ENCODE measurements at regions not wholly inside any gene's neighbourhood (a gene's known extent, or its start where the extent isn't known, plus 50 kb on each side); places are given as distances from the start of the nearest gene placed in this dataset.

DNA sequence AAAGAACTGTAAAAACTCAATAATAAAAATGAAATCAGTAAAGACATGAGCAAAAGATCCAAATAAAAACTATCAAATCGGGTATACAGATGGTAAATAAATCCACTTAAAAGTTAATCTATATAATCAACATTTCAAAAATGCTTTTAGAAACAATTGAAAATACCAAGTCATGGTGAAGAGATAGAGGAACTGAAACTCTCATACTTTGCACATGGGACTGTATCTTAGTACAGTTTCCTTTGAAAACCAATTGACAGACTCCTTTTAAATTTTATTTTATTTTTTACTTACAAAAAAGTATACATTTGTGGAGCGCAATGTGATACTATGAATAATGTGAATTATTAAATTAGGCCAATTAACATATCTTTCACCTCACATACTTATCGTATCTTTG, 98.6 kb upstream of the FAR2 start:
- Histone ChIP-seq H3K79me2 (ENCODE audit: control insufficient read depth, insufficient read depth, low read length) (no peaks in the 10 kb centered on the region), H3K27me3 (replicated peaks in 1 of 2; ENCODE audit: control insufficient read depth in 2 of 2, insufficient read depth in 2 of 2, low read length in 1 of 2) (no peaks in the 10 kb centered on the region), H3K4me1 (ENCODE audit: control insufficient read depth, insufficient read depth, low read length) (no peaks in the 10 kb centered on the region), H4K20me1 (ENCODE audit: control insufficient read depth, insufficient read depth) (no peaks in the 10 kb centered on the region), H3K9me3 (replicated peaks; ENCODE audit: control insufficient read depth, insufficient read depth, low read length) (no peaks in the 10 kb centered on the region), H3K4me3 (no peak overlapping the region), H2AFZ (ENCODE audit: control insufficient read depth, low read depth, low read length) (no peak overlapping the region), H3K27ac (ENCODE audit: control insufficient read depth, insufficient read depth) (no peak overlapping the region), H3K36me3 (ENCODE audit: control insufficient read depth in 2 of 2, insufficient read depth in 2 of 2, low read length in 1 of 2) (no peaks in the 10 kb centered on the region), H3K4me2 (ENCODE audit: control insufficient read depth, insufficient read depth) (no peak overlapping the region), H3K9ac (ENCODE audit: control insufficient read depth, insufficient read depth, low read length) (no peak overlapping the region)
- in situ Hi-C loops (cut with MboI) (no loop called here), intact Hi-C loops (cut with micrococcal nuclease; ENCODE audit: unreplicated experiment) (no loop called here)
- ChIA-PET SMC1A (ENCODE audit: uncharacterized antibody, unreplicated experiment) (no interaction called here), CTCF (no interaction called here), POLR2A (no interaction called here), RAD21 (ENCODE audit: unreplicated experiment) (no interaction called here)
- BruUV-seq (replicated peaks), result no TSS peak
- TF ChIP-seq EP300 (IDR thresholded peaks at IDR 0.05; ENCODE audit: borderline replicate concordance in 1 of 2, control insufficient read depth in 1 of 2, low read depth in 2 of 2, low read length in 2 of 2) (0 out of 4 replicates have a peak, but pooled peaks of 1 of the 2 experiments have one; percentile 17), ZNF207 (IDR thresholded peaks at IDR 0.05; ENCODE audit: borderline replicate concordance) (no peak), ZNF217 (IDR thresholded peaks at IDR 0.05) (0 out of 2 replicates have a peak, but pooled peaks have one; percentile 3), TCF3 (IDR thresholded peaks at IDR 0.05; ENCODE audit: borderline replicate concordance, insufficient read depth, low read depth, low read length) (no peak), IRF4 (IDR thresholded peaks at IDR 0.05; ENCODE audit: low read depth, low read length) (peak; percentile 59; the same call in 1 of the 2 replicates), ZNF24 (IDR thresholded peaks at IDR 0.05) (0 out of 2 replicates have a peak, but pooled peaks have one; percentile 33), HDAC2 (IDR thresholded peaks at IDR 0.05) (no peak), SPI1 (IDR thresholded peaks at IDR 0.05; ENCODE audit: borderline replicate concordance, insufficient read depth, low read depth, low read length) (peak; percentile 93)
- FAIRE-seq (peak; percentile 31), ATAC-seq (peak; percentile 93), DNase-seq (ENCODE audit: low read depth, low spot score) (no peak)
- WGBS (ENCODE audit: insufficient coverage, insufficient replicate concordance, low lambda C conversion rate, missing lambda C conversion rate), result 2% methylated on average over 3 of the region's 3 CpGs

DNA sequence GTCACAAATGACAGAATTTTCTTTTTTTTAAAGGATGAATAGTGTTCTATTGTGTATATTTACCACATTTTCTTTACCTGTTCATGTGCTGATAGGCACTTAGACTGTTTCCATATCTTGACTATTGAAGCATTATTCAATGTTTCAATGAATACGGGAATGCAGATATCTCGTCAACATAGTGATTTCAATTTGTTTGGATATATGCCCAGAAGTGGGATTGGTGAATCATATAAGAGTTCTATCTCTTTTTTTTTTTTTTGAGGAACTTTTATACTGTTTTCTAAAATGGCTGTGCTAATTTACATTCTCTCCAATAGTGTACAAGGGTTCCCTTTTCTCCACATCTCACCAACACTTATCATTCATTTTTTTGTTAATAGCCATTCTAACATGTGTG, 97.9 kb upstream of the FAR2 start:
- no peak overlapping the region for H2AFZ ChIP-seq (ENCODE audit: control insufficient read depth, low read depth, low read length)
- ChIA-PET RAD21 (ENCODE audit: unreplicated experiment) (no interaction called here), SMC1A (ENCODE audit: uncharacterized antibody, unreplicated experiment) (no interaction called here), CTCF (no interaction called here), POLR2A (no interaction called here)
- H3K4me2 ChIP-seq (ENCODE audit: control insufficient read depth, insufficient read depth), result no peak overlapping the region
- no peak overlapping the region for H3K27ac ChIP-seq (ENCODE audit: control insufficient read depth, insufficient read depth)
- 50% methylated on average over 2 of the region's 2 CpGs for WGBS (ENCODE audit: insufficient coverage, insufficient replicate concordance, low lambda C conversion rate, missing lambda C conversion rate)
- no peak overlapping the region for H3K9ac ChIP-seq (ENCODE audit: control insufficient read depth, insufficient read depth, low read length)
- intact Hi-C loops (cut with micrococcal nuclease; ENCODE audit: unreplicated experiment), result no loop called here
- no peaks in the 10 kb centered on the region for H3K36me3 ChIP-seq (ENCODE audit: control insufficient read depth in 2 of 2, insufficient read depth in 2 of 2, low read length in 1 of 2)
- H3K4me1 ChIP-seq (ENCODE audit: control insufficient read depth, insufficient read depth, low read length), result no peaks in the 10 kb centered on the region
- BruUV-seq (replicated peaks), result no TSS peak
- H3K27me3 ChIP-seq (replicated peaks in 1 of 2; ENCODE audit: control insufficient read depth in 2 of 2, insufficient read depth in 2 of 2, low read length in 1 of 2), result no peaks in the 10 kb centered on the region
- no peaks in the 10 kb centered on the region for H3K9me3 ChIP-seq (replicated peaks; ENCODE audit: control insufficient read depth, insufficient read depth, low read length)
- DNase-seq (ENCODE audit: low read depth, low spot score) (no peak), FAIRE-seq (no peak), ATAC-seq (no peak)
- TF ChIP-seq NFYB (IDR thresholded peaks at IDR 0.05; ENCODE audit: insufficient read depth, low read depth, low read length), result no peak
- no peak for TF ChIP-seq ZNF384 (IDR thresholded peaks at IDR 0.05; ENCODE audit: borderline replicate concordance, low read depth, low read length)
- no peak for TF ChIP-seq POLR2AphosphoS2 (IDR thresholded peaks at IDR 0.05; ENCODE audit: low read depth, low read length)
- TF ChIP-seq, protein P1, sequence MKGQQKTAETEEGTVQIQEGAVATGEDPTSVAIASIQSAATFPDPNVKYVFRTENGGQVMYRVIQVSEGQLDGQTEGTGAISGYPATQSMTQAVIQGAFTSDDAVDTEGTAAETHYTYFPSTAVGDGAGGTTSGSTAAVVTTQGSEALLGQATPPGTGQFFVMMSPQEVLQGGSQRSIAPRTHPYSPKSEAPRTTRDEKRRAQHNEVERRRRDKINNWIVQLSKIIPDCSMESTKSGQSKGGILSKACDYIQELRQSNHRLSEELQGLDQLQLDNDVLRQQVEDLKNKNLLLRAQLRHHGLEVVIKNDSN (IDR thresholded peaks at IDR 0.05; ENCODE audit: borderline replicate concordance, extremely low read length, insufficient read depth, low read depth, low read length), result no peak
- TF ChIP-seq, protein P2, sequence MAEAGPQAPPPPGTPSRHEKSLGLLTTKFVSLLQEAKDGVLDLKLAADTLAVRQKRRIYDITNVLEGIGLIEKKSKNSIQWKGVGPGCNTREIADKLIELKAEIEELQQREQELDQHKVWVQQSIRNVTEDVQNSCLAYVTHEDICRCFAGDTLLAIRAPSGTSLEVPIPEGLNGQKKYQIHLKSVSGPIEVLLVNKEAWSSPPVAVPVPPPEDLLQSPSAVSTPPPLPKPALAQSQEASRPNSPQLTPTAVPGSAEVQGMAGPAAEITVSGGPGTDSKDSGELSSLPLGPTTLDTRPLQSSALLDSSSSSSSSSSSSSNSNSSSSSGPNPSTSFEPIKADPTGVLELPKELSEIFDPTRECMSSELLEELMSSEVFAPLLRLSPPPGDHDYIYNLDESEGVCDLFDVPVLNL (IDR thresholded peaks at IDR 0.05; ENCODE audit: low read depth, low read length), result no peak
- TF ChIP-seq SIN3A (IDR thresholded peaks at IDR 0.05; ENCODE audit: low read depth, low read length), result no peak
- TF ChIP-seq NBN (IDR thresholded peaks at IDR 0.05), result no peak
- TF ChIP-seq, protein P3, sequence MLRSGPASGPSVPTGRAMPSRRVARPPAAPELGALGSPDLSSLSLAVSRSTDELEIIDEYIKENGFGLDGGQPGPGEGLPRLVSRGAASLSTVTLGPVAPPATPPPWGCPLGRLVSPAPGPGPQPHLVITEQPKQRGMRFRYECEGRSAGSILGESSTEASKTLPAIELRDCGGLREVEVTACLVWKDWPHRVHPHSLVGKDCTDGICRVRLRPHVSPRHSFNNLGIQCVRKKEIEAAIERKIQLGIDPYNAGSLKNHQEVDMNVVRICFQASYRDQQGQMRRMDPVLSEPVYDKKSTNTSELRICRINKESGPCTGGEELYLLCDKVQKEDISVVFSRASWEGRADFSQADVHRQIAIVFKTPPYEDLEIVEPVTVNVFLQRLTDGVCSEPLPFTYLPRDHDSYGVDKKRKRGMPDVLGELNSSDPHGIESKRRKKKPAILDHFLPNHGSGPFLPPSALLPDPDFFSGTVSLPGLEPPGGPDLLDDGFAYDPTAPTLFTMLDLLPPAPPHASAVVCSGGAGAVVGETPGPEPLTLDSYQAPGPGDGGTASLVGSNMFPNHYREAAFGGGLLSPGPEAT (IDR thresholded peaks at IDR 0.05; ENCODE audit: low read depth), result no peak
- no peaks in the 10 kb centered on the region for H4K20me1 ChIP-seq (ENCODE audit: control insufficient read depth, insufficient read depth)
- no peaks in the 10 kb centered on the region for H3K79me2 ChIP-seq (ENCODE audit: control insufficient read depth, insufficient read depth, low read length)
- in situ Hi-C loops (cut with MboI), result no loop called here
- H3K4me3 ChIP-seq, result no peak overlapping the region
